Activated B cell treated with CpG ODN at 0.5 μM for 24 hours (primary cell): ENCODE measurements at regions not wholly inside any gene's neighbourhood (a gene's known extent, or its start where the extent isn't known, plus 50 kb on each side); places are given as distances from the start of the nearest gene placed in this dataset.
"Not testable (repeated sequence)": the region's sequence is repeated elsewhere in the genome, so short reads cannot be mapped to it uniquely, and the experiment has no call there.

Experiments used
- ATAC-seq: fragments of 200-7000 bp; cut with Tn5 transposase; one replicate; pipeline ENCODE4 v1.10.0; 2021; ENCODE audit warnings: low read depth, mild to moderate bottlenecking, moderate library complexity
- CTCF ChIA-PET: fragments of 350-600 bp; sonication (Branson Sonifier 250); formaldehyde crosslinking; loops from one replicate; lab custom pipeline; 2021; ENCODE audit warnings: antibody characterized with exemption; lab: Charles Lee
- POLR2A ChIA-PET: fragments of 350-600 bp; sonication (Branson Sonifier 250); formaldehyde crosslinking; loops from one replicate; lab custom pipeline; 2021; ENCODE audit warnings: antibody characterized with exemption; lab: Charles Lee
- DNase-seq: peaks from one replicate; pipeline ENCODE4 v3.0.0; 2022
- H3K27ac Mint-ChIP-seq: one replicate; pipeline ENCODE4 v1.8.0; 2020; ENCODE audit warnings: mixed read lengths
- H3K27me3 Mint-ChIP-seq: one replicate; pipeline ENCODE4 v1.8.0; 2021; ENCODE audit warnings: mixed read lengths
- H3K36me3 Mint-ChIP-seq: one replicate; pipeline ENCODE4 v1.8.0; 2021; ENCODE audit warnings: low read depth, mixed read lengths
- H3K4me1 Mint-ChIP-seq: one replicate; pipeline ENCODE4 v1.8.0; 2021; ENCODE audit warnings: mixed read lengths
- H3K4me3 Mint-ChIP-seq: one replicate; pipeline ENCODE4 v1.8.0; 2020; ENCODE audit warnings: mild to moderate bottlenecking, mixed read lengths
- H3K9me3 Mint-ChIP-seq: one replicate; pipeline ENCODE4 v1.8.0; 2020; ENCODE audit warnings: mixed read lengths
- intact Hi-C: fragments of 100-400 bp; cut with micrococcal nuclease; formaldehyde crosslinking; loops from one replicate; pipeline ENCODE4 v1.15.1; 2024
- TF ChIP-seq, protein P1 (sequence below): fragments of 200-600 bp; IDR thresholded peaks from one replicate; pipeline ENCODE4 v1.8.0; 2022; ENCODE audit warnings: antibody characterized with exemption, mild to moderate bottlenecking

DNA sequence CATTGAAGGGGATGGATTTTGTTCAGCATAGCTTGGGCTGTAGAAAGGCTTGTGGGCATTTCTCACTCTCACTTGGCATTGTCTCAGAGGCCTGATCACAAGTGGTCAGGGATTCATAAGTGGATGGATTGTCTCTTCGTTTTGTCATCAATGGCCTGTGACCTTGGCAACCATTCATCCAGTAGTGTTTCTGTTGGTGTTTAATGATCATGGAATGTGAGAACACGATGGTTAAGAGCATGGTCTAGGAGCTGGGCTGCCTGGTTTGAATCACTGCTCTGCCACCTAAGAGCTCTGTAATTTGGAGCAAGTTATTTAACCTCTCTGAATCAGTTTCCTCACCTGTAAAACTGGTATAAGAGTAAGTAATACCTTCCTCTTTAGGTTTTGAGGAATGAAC is 430.1 kb upstream of the MEF2C start:
- H3K4me1 Mint-ChIP-seq, result peaks cover 49% of the 10 kb centered on the region

DNA sequence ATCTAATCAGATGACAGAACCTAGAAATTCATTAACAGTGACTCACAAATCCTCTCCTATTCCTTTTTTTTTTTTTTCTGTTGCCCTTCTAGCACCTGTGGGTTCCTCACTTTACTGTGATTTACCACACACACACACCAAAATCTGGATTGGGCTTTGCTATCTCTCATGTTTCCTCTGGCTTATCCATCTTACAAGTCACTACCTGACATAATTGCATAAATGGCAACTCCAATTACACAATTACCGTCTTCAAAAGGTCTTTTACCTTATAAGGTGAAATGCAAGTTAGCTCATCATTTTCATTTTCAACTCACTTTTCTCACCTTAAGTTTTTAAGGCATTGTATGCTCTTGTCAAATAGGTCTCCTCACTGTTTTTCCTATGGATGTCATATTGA is 426.3 kb upstream of the MEF2C start:
- CTCF ChIA-PET, result no interaction called here
- POLR2A ChIA-PET, result interaction anchor here (0.6 kb wide), 1 partner anchor 168 kb away, joined by 8 read pairs; no protein-coding TSS in a partner anchor
- TF ChIP-seq, protein P1, sequence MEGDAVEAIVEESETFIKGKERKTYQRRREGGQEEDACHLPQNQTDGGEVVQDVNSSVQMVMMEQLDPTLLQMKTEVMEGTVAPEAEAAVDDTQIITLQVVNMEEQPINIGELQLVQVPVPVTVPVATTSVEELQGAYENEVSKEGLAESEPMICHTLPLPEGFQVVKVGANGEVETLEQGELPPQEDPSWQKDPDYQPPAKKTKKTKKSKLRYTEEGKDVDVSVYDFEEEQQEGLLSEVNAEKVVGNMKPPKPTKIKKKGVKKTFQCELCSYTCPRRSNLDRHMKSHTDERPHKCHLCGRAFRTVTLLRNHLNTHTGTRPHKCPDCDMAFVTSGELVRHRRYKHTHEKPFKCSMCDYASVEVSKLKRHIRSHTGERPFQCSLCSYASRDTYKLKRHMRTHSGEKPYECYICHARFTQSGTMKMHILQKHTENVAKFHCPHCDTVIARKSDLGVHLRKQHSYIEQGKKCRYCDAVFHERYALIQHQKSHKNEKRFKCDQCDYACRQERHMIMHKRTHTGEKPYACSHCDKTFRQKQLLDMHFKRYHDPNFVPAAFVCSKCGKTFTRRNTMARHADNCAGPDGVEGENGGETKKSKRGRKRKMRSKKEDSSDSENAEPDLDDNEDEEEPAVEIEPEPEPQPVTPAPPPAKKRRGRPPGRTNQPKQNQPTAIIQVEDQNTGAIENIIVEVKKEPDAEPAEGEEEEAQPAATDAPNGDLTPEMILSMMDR, result no peak
- Mint-ChIP-seq H3K27ac (peak overlapping the region; percentile 88), H3K4me3 (no peak overlapping the region), H3K9me3 (peaks cover 2% of the 10 kb centered on the region), H3K27me3 (no peaks in the 10 kb centered on the region), H3K4me1 (peaks cover 53% of the 10 kb centered on the region), H3K36me3 (no peaks in the 10 kb centered on the region)
- no peak for DNase-seq
- intact Hi-C loops, result no loop called here
- ATAC-seq, result no peak

More for the DNA sequence above, 430.1 kb upstream of the MEF2C start:
- Mint-ChIP-seq H3K9me3 (no peaks in the 10 kb centered on the region), H3K36me3 (no peaks in the 10 kb centered on the region), H3K4me3 (no peak overlapping the region), H3K27me3 (no peaks in the 10 kb centered on the region), H3K27ac (peak overlapping the region; percentile 96)
- intact Hi-C loops, result loop anchor here (1.0 to 5.0 kb wide), 6 partner anchors 10 to 581 kb away; partner anchors contain the start of gene MEF2C
- TF ChIP-seq, protein P1, result no peak
- POLR2A ChIA-PET, result interaction anchor here (0.7 to 4.2 kb wide), 14 partner anchors 11 to 581 kb away, joined by 3 to 50 read pairs (median 6); partner anchors contain the start of gene MEF2C
- ATAC-seq, result no peak
- no peak for DNase-seq
- CTCF ChIA-PET, result interaction anchor here (1.3 to 2.8 kb wide), 5 partner anchors 11 to 583 kb away, joined by 3 to 14 read pairs (median 9); no protein-coding TSS in a partner anchor

DNA sequence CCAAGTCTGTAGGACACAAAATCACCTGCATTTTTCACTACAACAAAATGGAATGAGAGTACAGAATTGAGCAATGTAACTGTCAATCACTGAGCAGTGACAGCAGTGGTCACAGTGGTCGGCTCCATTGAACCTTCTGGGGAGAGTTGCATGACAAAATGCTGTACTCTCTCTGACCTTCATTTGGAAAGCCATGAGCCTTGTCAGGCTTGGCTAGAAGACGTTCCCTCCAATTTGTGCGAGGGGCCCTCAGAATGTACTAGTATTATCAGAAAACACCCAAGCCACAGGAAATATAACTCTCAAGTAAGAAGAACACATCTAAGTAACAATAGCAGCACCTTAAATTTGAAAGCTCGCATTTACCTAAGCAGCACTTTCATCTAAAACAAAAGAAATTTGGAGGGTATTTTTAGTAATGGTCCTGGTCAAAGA is 425.6 kb upstream of the MEF2C start:
- ChIA-PET CTCF (no interaction called here), POLR2A (interaction anchor here (0.7 kb wide), 2 partner anchors 37 to 434 kb away, joined by 3 to 5 read pairs; no protein-coding TSS in a partner anchor)
- intact Hi-C loops, result no loop called here
- peak overlapping the region; percentile 38 for H3K4me3 Mint-ChIP-seq
- no peaks in the 10 kb centered on the region for H3K27me3 Mint-ChIP-seq
- peaks cover 2% of the 10 kb centered on the region for H3K9me3 Mint-ChIP-seq
- ATAC-seq (peak; percentile 58), DNase-seq (no peak)
- peaks cover 51% of the 10 kb centered on the region for H3K4me1 Mint-ChIP-seq
- H3K27ac Mint-ChIP-seq, result peak overlapping the region; percentile 88
- no peaks in the 10 kb centered on the region for H3K36me3 Mint-ChIP-seq
- TF ChIP-seq, protein P1, result no peak

DNA sequence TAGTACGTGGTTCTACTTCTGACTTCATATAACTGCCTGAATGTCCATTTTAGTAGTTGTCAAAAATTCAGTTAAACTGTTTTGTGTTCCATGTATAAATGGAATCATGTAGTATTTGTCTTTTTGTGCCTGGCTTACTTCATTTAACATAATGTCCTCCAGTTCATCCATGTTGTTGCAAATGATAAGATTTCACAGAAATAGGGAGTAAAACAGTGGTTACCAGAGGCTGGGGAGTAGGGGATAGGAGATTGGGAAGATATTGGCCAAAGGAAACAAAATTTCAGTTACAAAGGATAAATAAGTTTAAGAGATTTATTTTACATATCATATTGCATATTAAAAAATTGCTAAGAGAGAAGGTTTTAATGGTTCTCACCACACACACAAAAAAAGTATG is 425.0 kb upstream of the MEF2C start:
- Mint-ChIP-seq H3K4me1 (peaks cover 49% of the 10 kb centered on the region), H3K27ac (no peak overlapping the region), H3K36me3 (no peaks in the 10 kb centered on the region), H3K4me3 (no peak overlapping the region), H3K27me3 (no peaks in the 10 kb centered on the region), H3K9me3 (peaks cover 2% of the 10 kb centered on the region)
- intact Hi-C loops, result no loop called here
- TF ChIP-seq, protein P1, result no peak
- POLR2A ChIA-PET, result no interaction called here
- no peak for DNase-seq
- CTCF ChIA-PET, result no interaction called here
- ATAC-seq, result no peak

DNA sequence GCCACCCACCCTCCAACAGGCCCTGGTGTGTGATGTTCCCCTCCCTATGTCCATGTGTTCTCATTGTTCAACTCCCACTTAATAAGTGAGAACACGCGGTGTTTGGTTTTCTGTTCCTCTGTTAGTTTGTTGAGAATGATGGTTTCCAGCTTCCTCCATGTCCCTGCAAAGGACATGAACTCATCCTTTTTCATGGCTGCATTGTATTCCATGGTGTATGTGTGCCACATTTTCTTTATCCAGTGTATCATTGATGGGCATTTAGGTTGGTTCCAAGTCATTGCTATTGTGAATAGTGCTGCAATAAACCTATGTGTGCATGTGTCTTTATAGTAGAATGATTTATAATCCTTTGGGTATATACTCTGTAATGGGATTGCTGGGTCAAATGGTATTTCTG is 424.2 kb upstream of the MEF2C start:
- H3K4me3 Mint-ChIP-seq, H3K27me3 Mint-ChIP-seq, DNase-seq, POLR2A ChIA-PET, CTCF ChIA-PET, ATAC-seq, H3K9me3 Mint-ChIP-seq, H3K36me3 Mint-ChIP-seq, intact Hi-C loops, H3K27ac Mint-ChIP-seq: not testable (repeated sequence)
- peaks cover 49% of the 10 kb centered on the region for H3K4me1 Mint-ChIP-seq
